ENCODE measurements at regions not wholly inside any gene's neighbourhood (a gene's known extent, or its start where the extent isn't known, plus 50 kb on each side); places are given as distances from the start of the nearest gene placed in this dataset.
"Not testable (repeated sequence)": the region's sequence is repeated elsewhere in the genome, so short reads cannot be mapped to it uniquely, and the experiment has no call there.

- H3K4me3 Mint-ChIP-seq, result no peak overlapping the region
- TF ChIP-seq CTCF (IDR thresholded peaks at IDR 0.05; ENCODE audit: unreplicated experiment), result no peak
These were observed 64.4 kb upstream of the PTHLH start for GRCh38 chr12:28036940-28037339.

DNA sequence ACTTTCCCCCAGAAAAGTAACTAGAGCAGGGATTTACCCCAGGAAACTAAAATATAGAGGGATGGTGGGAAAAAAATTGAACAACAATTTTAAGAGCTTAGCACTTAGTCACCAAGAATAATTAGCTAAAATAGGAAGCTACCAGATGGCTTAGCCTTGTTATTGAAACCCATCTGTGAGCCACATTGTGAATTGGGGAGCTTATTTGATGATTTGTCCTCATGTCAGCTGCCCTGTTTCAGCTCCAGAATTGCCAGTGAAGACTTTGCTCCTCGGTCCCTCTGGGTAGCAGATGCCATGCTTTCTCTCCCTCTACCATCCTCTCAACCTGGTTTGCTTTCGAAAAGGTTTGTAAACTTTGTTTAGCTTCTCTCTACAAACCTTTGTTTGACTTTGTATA is 67.7 kb upstream of the PTHLH start:
- no peak for TF ChIP-seq CTCF (IDR thresholded peaks at IDR 0.05; ENCODE audit: unreplicated experiment)
- no peak for DNase-seq (ENCODE audit: low spot score in 2 of 2, unreplicated experiment in 2 of 2)
- no peaks in the 10 kb centered on the region for H3K27me3 Mint-ChIP-seq (ENCODE audit: low read depth)

More at GRCh38 chr12:28036940-28037339, 64.4 kb upstream of the PTHLH start:
- peaks cover 12% of the 10 kb centered on the region for H3K4me1 Mint-ChIP-seq
- H3K36me3 Mint-ChIP-seq, result no peaks in the 10 kb centered on the region
- H3K27ac Mint-ChIP-seq, result no peak overlapping the region
- no peak for DNase-seq (ENCODE audit: low spot score in 2 of 2, unreplicated experiment in 2 of 2)
- no peaks in the 10 kb centered on the region for H3K27me3 Mint-ChIP-seq (ENCODE audit: low read depth)
- H3K9me3 Mint-ChIP-seq, result peaks cover 3% of the 10 kb centered on the region

DNA sequence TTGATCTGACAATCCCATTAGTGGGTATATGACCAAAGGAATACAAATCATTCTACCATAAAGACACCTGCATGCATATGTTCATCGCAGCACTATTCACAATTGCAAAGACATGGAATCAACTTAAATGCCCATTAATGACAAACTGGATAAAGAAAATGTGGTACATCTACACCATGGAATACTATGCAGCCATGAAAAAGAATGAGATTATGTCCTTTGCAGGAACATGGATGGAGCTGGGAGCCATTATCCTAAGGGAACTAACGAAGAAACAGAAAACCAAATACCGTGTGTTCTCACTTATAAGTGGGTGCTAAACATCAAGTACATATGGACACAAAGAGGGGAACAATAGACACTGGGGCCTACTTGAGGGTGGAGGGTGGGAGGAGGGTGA is 74.1 kb upstream of the PTHLH start:
- not testable (repeated sequence) for H3K27me3 Mint-ChIP-seq (ENCODE audit: low read depth); H3K4me3 Mint-ChIP-seq; DNase-seq (ENCODE audit: low spot score in 2 of 2, unreplicated experiment in 2 of 2); H3K36me3 Mint-ChIP-seq; H3K27ac Mint-ChIP-seq
- peaks cover 12% of the 10 kb centered on the region for H3K4me1 Mint-ChIP-seq
- H3K9me3 Mint-ChIP-seq, result peaks cover 23% of the 10 kb centered on the region

More for the DNA sequence above, 67.7 kb upstream of the PTHLH start:
- Mint-ChIP-seq H3K9me3 (peaks cover 12% of the 10 kb centered on the region), H3K36me3 (no peaks in the 10 kb centered on the region), H3K4me1 (peaks cover 2% of the 10 kb centered on the region), H3K4me3 (no peak overlapping the region), H3K27ac (no peak overlapping the region)

GRCh38 chr12:28050606-28051005 is 78.1 kb upstream of the PTHLH start:
- Mint-ChIP-seq H3K27ac (no peak overlapping the region), H3K36me3 (no peaks in the 10 kb centered on the region), H3K4me1 (peaks cover 19% of the 10 kb centered on the region), H3K4me3 (no peak overlapping the region), H3K9me3 (peaks cover 11% of the 10 kb centered on the region), H3K27me3 (ENCODE audit: low read depth) (no peaks in the 10 kb centered on the region)
- DNase-seq (ENCODE audit: low spot score in 2 of 2, unreplicated experiment in 2 of 2), result no peak
- TF ChIP-seq CTCF (IDR thresholded peaks at IDR 0.05; ENCODE audit: unreplicated experiment), result no peak

DNA sequence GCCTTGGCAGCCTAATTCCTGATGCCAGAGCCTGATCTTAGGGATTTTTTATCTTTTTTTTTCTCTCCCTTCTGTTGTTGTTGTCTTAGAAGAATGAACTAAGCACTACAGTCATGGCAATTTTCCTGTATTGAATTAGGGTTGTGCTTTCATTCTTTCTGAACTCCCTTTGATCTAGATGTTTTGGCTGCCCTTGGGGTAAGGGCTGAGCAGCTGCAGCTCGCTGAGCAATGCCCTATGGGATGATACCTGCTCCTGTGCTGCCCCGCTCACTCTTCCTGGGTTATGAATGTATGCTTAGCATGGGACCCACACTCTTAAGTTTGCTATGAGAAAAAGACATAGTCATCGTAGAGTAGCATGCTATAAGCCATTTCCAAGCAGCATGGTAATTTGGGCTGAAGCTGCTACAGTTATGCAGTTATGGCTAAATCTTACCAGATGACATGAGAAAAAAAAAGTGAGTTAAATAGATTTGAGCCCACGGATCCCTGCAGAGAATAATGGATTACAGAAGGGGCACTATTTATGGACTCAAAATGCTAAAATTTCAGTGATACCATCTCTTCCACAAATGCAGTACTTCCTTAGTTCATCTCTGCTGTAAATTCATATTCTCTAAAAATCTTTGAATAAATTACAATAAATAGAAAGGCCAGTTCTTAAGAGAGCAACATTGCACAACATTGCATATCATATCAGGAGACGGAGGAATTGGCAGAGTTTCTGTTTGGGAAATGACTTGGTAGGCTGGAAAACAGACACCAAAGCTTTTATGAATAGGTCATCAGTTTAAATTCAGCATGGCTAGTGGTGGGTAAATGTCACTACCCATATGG is 79.2 kb upstream of the PTHLH start:
- no peak overlapping the region for H3K4me3 Mint-ChIP-seq
- no peak overlapping the region for H3K27ac Mint-ChIP-seq

More for the DNA sequence above, 79.2 kb upstream of the PTHLH start:
- no peak for DNase-seq (ENCODE audit: low spot score in 2 of 2, unreplicated experiment in 2 of 2)
- Mint-ChIP-seq H3K27me3 (ENCODE audit: low read depth) (no peaks in the 10 kb centered on the region), H3K9me3 (peaks cover 2% of the 10 kb centered on the region), H3K36me3 (no peaks in the 10 kb centered on the region), H3K4me1 (peaks cover 19% of the 10 kb centered on the region)
- TF ChIP-seq CTCF (IDR thresholded peaks at IDR 0.05; ENCODE audit: unreplicated experiment), result no peak

Measured in mesothelial cell of epicardium (in vitro differentiated cells).